Body of pancreas (tissue), 4 donors: ENCODE measurements at regions not wholly inside any gene's neighbourhood (a gene's known extent, or its start where the extent isn't known, plus 50 kb on each side); places are given as distances from the start of the nearest gene placed in this dataset.
A peak's percentile ranks its signal among the peaks of the same experiment; 100 is the strongest.

ENCODE experiments used
- ATAC-seq: fragments of 150-250 bp; one replicate; pipeline ENCODE4 v1.9.1; 2016
- DNase-seq, 4 donors: peaks; one replicate each; pipeline ENCODE4 v3.0.0-alpha.2; 2019
- H3K27ac ChIP-seq, 4 donors: fragments of 200-600 bp; sonication (generic); 1 replicate in 3 of 4; 2 replicates in 1 of 4; pipeline versions ENCODE4 v1.5.1 to v1.6.1; 2016 to 2019; ENCODE audit warnings: mild to moderate bottlenecking in 1 of 4, mixed read lengths in 1 of 4, moderate library complexity in 1 of 4
- H3K27me3 ChIP-seq, 2 donors: fragments of 200-600 bp; sonication (generic); one replicate each; pipeline ENCODE4 v1.6.0; 2016; ENCODE audit warnings: mild to moderate bottlenecking in 1 of 2
- H3K36me3 ChIP-seq, 2 donors: fragments of 200-600 bp; sonication (generic); replicated peaks in 1 of 2; 2 replicates each; pipeline ENCODE4 v1.5.1; 2016; ENCODE audit warnings: low read depth in 2 of 2; ENCODE audit not compliant: insufficient read depth in 1 of 2
- H3K4me1 ChIP-seq: fragments of 200-600 bp; sonication (generic); one replicate; pipeline ENCODE4 v1.6.0; 2016
- H3K4me3 ChIP-seq, 2 donors: fragments of 200-600 bp; sonication (generic); 1 replicate in 1 of 2; 2 replicates in 1 of 2; pipeline ENCODE4 v1.5.1; 2016 to 2019
- H3K9me3 ChIP-seq, 3 donors: fragments of 200-600 bp; sonication (generic); 1 replicate in 2 of 3; 2 replicates in 1 of 3; pipeline ENCODE4 v1.5.1; 2016
- POLR2A ChIP-seq, 3 donors: fragments of 450-650 bp; IDR thresholded peaks; one replicate each; pipeline ENCODE4 v1.6.1; 2016; ENCODE audit warnings: antibody characterized with exemption in 3 of 3, mild to moderate bottlenecking in 2 of 3
- WGBS, 2 donors: methylation state at CpG; one replicate each; pipeline ENCODE4 v1.1.5; 2017; 5-methylcytosine and 5-hydroxymethylcytosine counted together
- intact Hi-C: fragments of 100-400 bp; cut with DNase I; formaldehyde crosslinking; loops from one replicate; pipeline ENCODE4 v1.15.1; 2023
- TF ChIP-seq, protein P1 (sequence below), 7 experiments: fragments of 450-650 bp in 4 of 7; fragments of 200-600 bp in 3 of 7; sonication (generic) in 3 of 7; IDR thresholded peaks; one replicate each; pipeline ENCODE4 v1.5.1; 2016 to 2019; ENCODE audit warnings: antibody characterized with exemption in 7 of 7

DNA sequence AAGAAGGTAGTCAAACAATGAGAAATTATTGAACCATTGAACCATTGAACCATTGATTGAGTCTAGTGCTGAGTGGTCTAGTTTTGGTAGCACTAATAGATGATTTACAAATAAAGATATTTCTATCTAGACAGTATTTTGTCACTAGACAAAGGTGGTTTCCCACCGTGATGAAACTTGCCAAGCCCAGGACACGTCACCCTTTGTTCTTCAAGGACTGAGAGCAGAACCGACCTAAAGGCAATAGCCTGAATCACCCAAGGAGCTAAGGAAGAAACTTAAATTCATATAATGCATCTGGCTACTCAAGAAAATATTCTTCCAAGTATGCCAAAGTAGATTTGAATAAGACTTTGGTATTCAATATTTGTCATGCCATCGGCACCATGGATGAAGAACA is 103.3 kb downstream of the ESM1 start:
- 68 to 74% methylated on average over 4 of the region's 4 CpGs for WGBS, 2 donors
- intact Hi-C loops = no loop called here
- Histone ChIP-seq H3K36me3 (no peaks in the 10 kb centered on the region), H3K4me1 (peaks cover 18% of the 10 kb centered on the region), H3K4me3 (no peak overlapping the region), H3K27me3 (peaks cover 0 to 4% of the 10 kb centered on the region in 2 donors), H3K9me3 (no peaks in the 10 kb centered on the region), H3K27ac (no peak overlapping the region)
- no peak for DNase-seq
- no peak for ATAC-seq
- TF ChIP-seq, protein P1, sequence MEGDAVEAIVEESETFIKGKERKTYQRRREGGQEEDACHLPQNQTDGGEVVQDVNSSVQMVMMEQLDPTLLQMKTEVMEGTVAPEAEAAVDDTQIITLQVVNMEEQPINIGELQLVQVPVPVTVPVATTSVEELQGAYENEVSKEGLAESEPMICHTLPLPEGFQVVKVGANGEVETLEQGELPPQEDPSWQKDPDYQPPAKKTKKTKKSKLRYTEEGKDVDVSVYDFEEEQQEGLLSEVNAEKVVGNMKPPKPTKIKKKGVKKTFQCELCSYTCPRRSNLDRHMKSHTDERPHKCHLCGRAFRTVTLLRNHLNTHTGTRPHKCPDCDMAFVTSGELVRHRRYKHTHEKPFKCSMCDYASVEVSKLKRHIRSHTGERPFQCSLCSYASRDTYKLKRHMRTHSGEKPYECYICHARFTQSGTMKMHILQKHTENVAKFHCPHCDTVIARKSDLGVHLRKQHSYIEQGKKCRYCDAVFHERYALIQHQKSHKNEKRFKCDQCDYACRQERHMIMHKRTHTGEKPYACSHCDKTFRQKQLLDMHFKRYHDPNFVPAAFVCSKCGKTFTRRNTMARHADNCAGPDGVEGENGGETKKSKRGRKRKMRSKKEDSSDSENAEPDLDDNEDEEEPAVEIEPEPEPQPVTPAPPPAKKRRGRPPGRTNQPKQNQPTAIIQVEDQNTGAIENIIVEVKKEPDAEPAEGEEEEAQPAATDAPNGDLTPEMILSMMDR (IDR thresholded peaks at IDR 0.05) = no peak
- TF ChIP-seq POLR2A (IDR thresholded peaks at IDR 0.05) = no peak

DNA sequence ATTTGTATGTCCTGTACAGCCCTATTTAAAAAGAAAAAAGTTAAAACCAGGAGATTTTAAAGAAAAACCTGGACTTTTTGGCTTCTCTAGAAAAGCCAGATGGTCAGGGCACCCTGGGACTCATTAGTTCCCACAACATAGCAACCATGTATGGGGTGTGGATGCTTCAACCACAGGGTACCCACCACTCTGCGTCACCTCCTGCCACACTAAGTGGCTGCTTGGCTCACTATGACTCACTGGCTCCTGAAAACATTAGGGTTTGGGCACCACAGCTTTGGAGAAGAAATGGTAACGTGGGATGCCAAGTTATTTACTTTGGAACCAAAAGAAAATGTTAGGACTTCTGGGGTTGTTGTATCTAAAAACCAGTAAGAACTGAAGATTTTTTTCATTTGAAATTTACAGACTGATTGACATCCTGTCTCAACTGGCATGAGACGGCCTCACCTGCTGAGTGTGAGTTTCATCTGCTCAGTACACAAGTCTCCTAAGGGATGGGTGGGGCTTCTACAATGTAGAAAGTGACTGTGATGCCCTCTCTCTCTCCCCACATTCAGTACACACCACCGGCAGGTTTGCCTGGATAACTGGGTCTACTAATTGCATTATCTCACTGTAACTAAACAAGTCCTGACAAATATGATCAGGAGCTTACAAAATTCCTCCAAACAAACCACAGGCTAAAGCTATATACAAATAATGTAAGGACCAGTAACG is 103.9 kb downstream of the ESM1 start:
- ATAC-seq = no peak
- 69 to 72% methylated on average over 5 of the region's 5 CpGs for WGBS, 2 donors
- H3K4me1 ChIP-seq = peaks cover 23% of the 10 kb centered on the region
- no peak for DNase-seq
- H3K9me3 ChIP-seq = no peaks in the 10 kb centered on the region
- peaks cover 0 to 4% of the 10 kb centered on the region in 2 donors for H3K27me3 ChIP-seq
- intact Hi-C loops = no loop called here
- TF ChIP-seq, protein P1 (IDR thresholded peaks at IDR 0.05) = no peak
- TF ChIP-seq POLR2A (IDR thresholded peaks at IDR 0.05) = no peak
- no peak overlapping the region for H3K27ac ChIP-seq
- no peaks in the 10 kb centered on the region for H3K36me3 ChIP-seq
- H3K4me3 ChIP-seq = no peak overlapping the region

DNA sequence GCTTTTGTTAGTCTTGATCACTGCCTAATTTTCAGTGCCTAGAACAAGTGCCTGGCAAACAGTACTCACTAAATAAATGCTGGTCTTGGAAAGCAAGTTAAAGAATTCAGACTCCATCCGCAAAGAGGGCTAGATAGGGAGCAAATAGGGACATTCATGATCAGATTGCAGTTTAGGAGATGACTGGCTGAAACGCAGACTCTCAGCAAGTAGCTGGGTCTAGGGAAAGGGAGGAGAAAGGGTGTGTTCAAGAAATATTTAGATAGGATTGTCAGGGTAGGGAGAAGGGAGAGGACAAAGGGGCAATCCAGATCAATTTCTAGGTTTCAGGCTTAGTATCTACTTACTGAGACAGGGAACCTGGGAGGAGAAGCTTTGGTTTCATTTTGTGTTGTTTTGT is 108.4 kb downstream of the ESM1 start:
- no peak overlapping the region for H3K4me3 ChIP-seq
- TF ChIP-seq, protein P1 (IDR thresholded peaks at IDR 0.05) = no peak
- no peak for TF ChIP-seq POLR2A (IDR thresholded peaks at IDR 0.05)
- H3K4me1 ChIP-seq = peaks cover 26% of the 10 kb centered on the region
- WGBS, 2 donors = 65 to 67% methylated on average over 2 of the region's 2 CpGs
- H3K27me3 ChIP-seq = no peaks in the 10 kb centered on the region
- H3K27ac ChIP-seq = peak overlapping the region in 3 of 4 donors; percentile 34 to 63 (median 48)
- H3K9me3 ChIP-seq = no peaks in the 10 kb centered on the region
- ATAC-seq (no peak), DNase-seq (no peak)
- intact Hi-C loops = no loop called here
- H3K36me3 ChIP-seq = no peaks in the 10 kb centered on the region

DNA sequence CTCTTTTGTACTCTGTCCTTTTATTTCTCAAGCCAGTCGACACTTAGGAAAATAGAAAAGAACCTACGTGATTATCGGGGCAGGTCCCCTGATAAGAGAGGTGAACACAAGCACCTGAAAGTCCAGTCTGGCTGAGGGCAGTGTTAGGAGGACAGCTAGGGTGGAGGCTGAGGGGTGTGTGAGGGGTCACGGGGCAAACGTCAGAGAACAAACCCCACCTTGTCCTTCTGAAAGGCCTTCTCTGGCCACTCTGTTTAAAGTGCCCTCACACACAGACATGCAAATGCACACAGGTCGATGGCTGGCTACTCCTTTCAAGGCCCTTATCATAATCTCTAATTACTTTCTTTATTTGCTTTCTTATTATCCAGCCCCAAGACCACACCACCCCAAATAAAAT is 108.8 kb downstream of the ESM1 start:
- DNase-seq (no peak), ATAC-seq (no peak)
- Histone ChIP-seq H3K4me3 (no peak overlapping the region), H3K27ac (peak overlapping the region in 3 of 4 donors; percentile 34 to 63 (median 48)), H3K27me3 (no peaks in the 10 kb centered on the region), H3K4me1 (peaks cover 26% of the 10 kb centered on the region), H3K36me3 (no peaks in the 10 kb centered on the region), H3K9me3 (no peaks in the 10 kb centered on the region)
- TF ChIP-seq POLR2A (IDR thresholded peaks at IDR 0.05) = no peak
- TF ChIP-seq, protein P1 (IDR thresholded peaks at IDR 0.05) = no peak
- 17 to 23% methylated on average over 6 of the region's 6 CpGs for WGBS, 2 donors
- intact Hi-C loops = no loop called here
